Keratinocyte (primary cell): ENCODE measurements at regions not wholly inside any gene's neighbourhood (a gene's known extent, or its start where the extent isn't known, plus 50 kb on each side); places are given as distances from the start of the nearest gene placed in this dataset.

ENCODE experiments used
- DNase-seq: peaks from one replicate; pipeline ENCODE4 v3.0.0-alpha.2; 2011; ENCODE audit warnings: low read depth, missing footprints, low spot score
- FAIRE-seq: peaks from 2 replicates; lab custom pipeline; 2011; peaks lifted over from hg19 to GRCh38; lab: Jason Lieb, UNC
- H2AFZ ChIP-seq: 2 replicates; pipeline ENCODE4 v1.6.0; 2012; ENCODE audit warnings: low read length, control low read depth, inconsistent platforms; ENCODE audit not compliant: control insufficient read depth
- H3K27ac ChIP-seq: 2 replicates; pipeline ENCODE4 v1.5.1; 2011; ENCODE audit warnings: low read length; ENCODE audit not compliant: control insufficient read depth, insufficient read depth
- H3K27me3 ChIP-seq: 3 replicates; pipeline ENCODE4 v1.6.0; 2011; ENCODE audit warnings: low read length; ENCODE audit not compliant: control insufficient read depth, insufficient read depth; ENCODE audit errors: extremely low read depth
- H3K36me3 ChIP-seq, 2 experiments: 2 replicates in 1 of 2; 3 replicates in 1 of 2; pipeline ENCODE4 v1.5.1; 2011; ENCODE audit warnings: low read length in 2 of 2, mild to moderate bottlenecking in 1 of 2; ENCODE audit not compliant: control insufficient read depth in 2 of 2, insufficient read depth in 2 of 2; ENCODE audit errors: extremely low read depth in 1 of 2
- H3K4me1 ChIP-seq: 3 replicates; pipeline ENCODE4 v1.5.1; 2011; ENCODE audit warnings: low read length; ENCODE audit not compliant: control insufficient read depth, insufficient read depth; ENCODE audit errors: extremely low read depth
- H3K4me2 ChIP-seq: 3 replicates; pipeline ENCODE4 v1.6.0; 2011; ENCODE audit warnings: low read depth, low read length; ENCODE audit not compliant: control insufficient read depth, insufficient read depth; ENCODE audit errors: extremely low read depth
- H3K4me3 ChIP-seq, 3 experiments: fragments of 200-600 bp in 1 of 3; sonication (generic) in 1 of 3; 2 replicates in 2 of 3; 3 replicates in 1 of 3; pipeline ENCODE4 v1.5.1; 2011 to 2016; ENCODE audit warnings: low read length in 3 of 3, mild to moderate bottlenecking in 3 of 3, control low read depth in 2 of 3, inconsistent platforms in 1 of 3, low read depth in 1 of 3, mixed read lengths in 1 of 3, mixed run types in 1 of 3, moderate library complexity in 1 of 3; ENCODE audit not compliant: control insufficient read depth in 2 of 3, insufficient read depth in 2 of 3; ENCODE audit errors: extremely low read depth in 1 of 3
- H3K79me2 ChIP-seq: 2 replicates; pipeline ENCODE4 v1.6.0; 2012; ENCODE audit warnings: low read length; ENCODE audit not compliant: control insufficient read depth, insufficient read depth
- H3K9ac ChIP-seq: 3 replicates; pipeline ENCODE4 v1.6.0; 2011; ENCODE audit warnings: low read length; ENCODE audit not compliant: control insufficient read depth, insufficient read depth; ENCODE audit errors: extremely low read depth
- H3K9me1 ChIP-seq: 3 replicates; pipeline ENCODE4 v1.6.0; 2011; ENCODE audit warnings: low read length; ENCODE audit not compliant: control insufficient read depth, insufficient read depth; ENCODE audit errors: extremely low read depth
- H3K9me3 ChIP-seq: 2 replicates; pipeline ENCODE4 v1.5.1; 2012; ENCODE audit warnings: low read depth, low read length; ENCODE audit not compliant: control insufficient read depth
- H4K20me1 ChIP-seq: 3 replicates; pipeline ENCODE4 v1.6.0; 2011; ENCODE audit warnings: low read length; ENCODE audit not compliant: control insufficient read depth, insufficient read depth; ENCODE audit errors: extremely low read depth
- CTCF ChIP-seq, 3 experiments: IDR thresholded peaks in 1 of 3; conservative IDR thresholded peaks in 1 of 3; optimal IDR thresholded peaks in 1 of 3; 2 replicates in 2 of 3; 3 replicates in 1 of 3; pipeline versions ENCODE3 to v1.5.1; 2011; ENCODE audit warnings: low read length in 3 of 3, mild to moderate bottlenecking in 3 of 3, moderate library complexity in 2 of 3, control low read depth in 1 of 3, inconsistent platforms in 1 of 3; ENCODE audit not compliant: insufficient read depth in 2 of 3; ENCODE audit errors: extremely low read depth in 1 of 3
- EZH2 ChIP-seq: IDR thresholded peaks from one replicate; pipeline ENCODE4 v1.6.1; 2012; ENCODE audit warnings: inconsistent platforms, mild to moderate bottlenecking, low read length, moderate library complexity
- dilution Hi-C: fragments of 300-500 bp; cut with MboI; formaldehyde crosslinking; loops from one replicate; pipeline ENCODE4 v1.7.0; 2020; ENCODE audit warnings: low sequenced_read_pairs; ENCODE audit not compliant: extremely low pct_ligation_motif_present

- Histone ChIP-seq H3K9ac (no peak overlapping the region), H3K9me3 (no peaks in the 10 kb centered on the region), H3K4me1 (no peaks in the 10 kb centered on the region), H3K36me3 (no peaks in the 10 kb centered on the region), H3K4me2 (no peak overlapping the region), H4K20me1 (no peaks in the 10 kb centered on the region), H2AFZ (no peak overlapping the region), H3K27me3 (no peaks in the 10 kb centered on the region), H3K4me3 (no peak overlapping the region), H3K9me1 (no peaks in the 10 kb centered on the region), H3K79me2 (no peaks in the 10 kb centered on the region), H3K27ac (no peak overlapping the region)
- DNase-seq, result no peak
- no peak for FAIRE-seq
- dilution Hi-C loops, result no loop called here
- TF ChIP-seq EZH2 (no peak), CTCF (optimal IDR thresholded peaks at IDR 0.05 in 1 of 3, IDR thresholded peaks at IDR 0.05 in 1 of 3, conservative IDR thresholded peaks at IDR 0.05 in 1 of 3; ENCODE audit: extremely low read depth in 1 of 3, insufficient read depth in 2 of 3, low read length in 3 of 3) (no peak)
These were observed 180.6 kb upstream of the GRIA4 start for GRCh38 chr11:105429096-105429910.

- H3K36me3 ChIP-seq, result no peaks in the 10 kb centered on the region
- dilution Hi-C loops, result no loop called here
- no peaks in the 10 kb centered on the region for H3K9me1 ChIP-seq
- no peaks in the 10 kb centered on the region for H3K4me1 ChIP-seq
- no peaks in the 10 kb centered on the region for H3K79me2 ChIP-seq
- no peaks in the 10 kb centered on the region for H4K20me1 ChIP-seq
- FAIRE-seq (no peak), DNase-seq (no peak)
- no peak overlapping the region for H3K9ac ChIP-seq
- H3K9me3 ChIP-seq, result no peaks in the 10 kb centered on the region
- H3K27ac ChIP-seq, result no peak overlapping the region
- H3K4me2 ChIP-seq, result no peak overlapping the region
- no peaks in the 10 kb centered on the region for H3K27me3 ChIP-seq
- H3K4me3 ChIP-seq, result no peak overlapping the region
- H2AFZ ChIP-seq, result no peak overlapping the region
- no peak for TF ChIP-seq EZH2
- no peak for TF ChIP-seq CTCF (optimal IDR thresholded peaks at IDR 0.05 in 1 of 3, IDR thresholded peaks at IDR 0.05 in 1 of 3, conservative IDR thresholded peaks at IDR 0.05 in 1 of 3; ENCODE audit: extremely low read depth in 1 of 3, insufficient read depth in 2 of 3, low read length in 3 of 3)
These were observed 202.8 kb upstream of the GRIA4 start for GRCh38 chr11:105407101-105407500.
